ENCODE measurements at regions not wholly inside any gene's neighbourhood (a gene's known extent, or its start where the extent isn't known, plus 50 kb on each side); places are given as distances from the start of the nearest gene placed in this dataset.

DNA sequence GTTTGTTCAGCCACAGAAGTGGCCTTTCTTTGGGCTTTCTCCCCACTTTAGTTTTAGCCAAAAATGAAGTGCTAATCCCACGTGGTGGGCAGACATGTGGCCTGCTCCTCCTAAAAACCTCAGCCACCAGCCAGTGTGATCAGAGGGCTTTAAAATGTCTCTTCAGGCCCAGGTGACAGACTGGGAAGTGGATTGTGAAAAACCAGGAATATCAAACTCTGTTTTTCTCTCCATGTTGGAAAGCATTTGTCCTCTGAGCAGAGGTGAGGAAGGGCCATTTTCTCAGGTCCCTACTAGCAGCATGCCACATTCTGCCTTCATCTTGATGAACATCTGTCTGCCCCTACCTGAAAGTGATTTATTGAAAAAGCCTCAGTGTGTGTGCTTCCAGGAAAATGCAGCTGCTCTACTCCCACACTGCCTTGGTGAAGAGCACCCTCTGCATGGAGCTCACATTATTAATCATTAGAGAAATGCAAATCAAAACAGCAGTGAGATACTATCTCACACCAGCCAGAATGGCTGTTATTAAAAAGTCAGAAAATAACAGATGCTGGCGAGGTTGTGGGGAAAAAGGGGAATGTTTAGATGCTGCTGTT, 181.2 kb upstream of the DMAC1 start:
- Histone ChIP-seq H3K9me3 (no peaks in the 10 kb centered on the region), H3K4me3 (no peak overlapping the region), H3K27me3 (peaks cover 10% of the 10 kb centered on the region), H3K27ac (no peak overlapping the region), H3K4me1 (no peaks in the 10 kb centered on the region), H3K36me3 (no peaks in the 10 kb centered on the region)
- TF ChIP-seq EP300 (IDR thresholded peaks at IDR 0.05) = no peak
- TF ChIP-seq POLR2AphosphoS5 (IDR thresholded peaks at IDR 0.05) = no peak
- TF ChIP-seq, protein P1, sequence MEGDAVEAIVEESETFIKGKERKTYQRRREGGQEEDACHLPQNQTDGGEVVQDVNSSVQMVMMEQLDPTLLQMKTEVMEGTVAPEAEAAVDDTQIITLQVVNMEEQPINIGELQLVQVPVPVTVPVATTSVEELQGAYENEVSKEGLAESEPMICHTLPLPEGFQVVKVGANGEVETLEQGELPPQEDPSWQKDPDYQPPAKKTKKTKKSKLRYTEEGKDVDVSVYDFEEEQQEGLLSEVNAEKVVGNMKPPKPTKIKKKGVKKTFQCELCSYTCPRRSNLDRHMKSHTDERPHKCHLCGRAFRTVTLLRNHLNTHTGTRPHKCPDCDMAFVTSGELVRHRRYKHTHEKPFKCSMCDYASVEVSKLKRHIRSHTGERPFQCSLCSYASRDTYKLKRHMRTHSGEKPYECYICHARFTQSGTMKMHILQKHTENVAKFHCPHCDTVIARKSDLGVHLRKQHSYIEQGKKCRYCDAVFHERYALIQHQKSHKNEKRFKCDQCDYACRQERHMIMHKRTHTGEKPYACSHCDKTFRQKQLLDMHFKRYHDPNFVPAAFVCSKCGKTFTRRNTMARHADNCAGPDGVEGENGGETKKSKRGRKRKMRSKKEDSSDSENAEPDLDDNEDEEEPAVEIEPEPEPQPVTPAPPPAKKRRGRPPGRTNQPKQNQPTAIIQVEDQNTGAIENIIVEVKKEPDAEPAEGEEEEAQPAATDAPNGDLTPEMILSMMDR (IDR thresholded peaks at IDR 0.05) = no peak
- no peak for TF ChIP-seq POLR2A (IDR thresholded peaks at IDR 0.05)
- ATAC-seq = no peak
- WGBS, 2 donors (ENCODE audit: low coverage in 1 of 2) = 90 to 96% methylated on average over 1 to 2 of the region's 2 CpGs

DNA sequence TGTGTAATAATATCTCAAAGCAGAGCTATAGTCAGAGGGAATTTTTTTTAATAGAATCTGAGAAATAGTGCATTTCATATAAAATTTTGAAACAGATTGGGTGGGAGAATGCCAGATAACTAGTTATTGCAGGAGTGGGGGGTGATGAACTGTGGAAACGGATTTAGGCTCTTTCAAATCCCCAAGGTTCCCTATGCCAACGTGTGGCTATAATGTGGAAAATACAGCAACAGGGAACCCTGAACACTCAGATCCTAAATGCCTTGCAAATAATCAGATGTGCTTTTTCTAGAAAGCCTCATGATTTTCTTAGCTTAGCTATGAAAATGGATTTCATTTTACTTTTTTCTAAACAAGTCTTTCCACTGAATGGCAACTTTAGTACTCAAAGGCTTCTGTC, 180.5 kb upstream of the DMAC1 start:
- Histone ChIP-seq H3K27ac (no peak overlapping the region), H3K27me3 (peaks cover 7% of the 10 kb centered on the region), H3K9me3 (no peaks in the 10 kb centered on the region), H3K36me3 (no peaks in the 10 kb centered on the region), H3K4me3 (no peak overlapping the region), H3K4me1 (no peaks in the 10 kb centered on the region)
- 81 to 83% methylated on average over 2 of the region's 2 CpGs for WGBS, 2 donors (ENCODE audit: low coverage in 1 of 2)
- no peak for ATAC-seq
- TF ChIP-seq, protein P1 (IDR thresholded peaks at IDR 0.05) = no peak
- TF ChIP-seq EP300 (IDR thresholded peaks at IDR 0.05) (no peak), POLR2A (IDR thresholded peaks at IDR 0.05) (no peak), POLR2AphosphoS5 (IDR thresholded peaks at IDR 0.05) (no peak)

DNA sequence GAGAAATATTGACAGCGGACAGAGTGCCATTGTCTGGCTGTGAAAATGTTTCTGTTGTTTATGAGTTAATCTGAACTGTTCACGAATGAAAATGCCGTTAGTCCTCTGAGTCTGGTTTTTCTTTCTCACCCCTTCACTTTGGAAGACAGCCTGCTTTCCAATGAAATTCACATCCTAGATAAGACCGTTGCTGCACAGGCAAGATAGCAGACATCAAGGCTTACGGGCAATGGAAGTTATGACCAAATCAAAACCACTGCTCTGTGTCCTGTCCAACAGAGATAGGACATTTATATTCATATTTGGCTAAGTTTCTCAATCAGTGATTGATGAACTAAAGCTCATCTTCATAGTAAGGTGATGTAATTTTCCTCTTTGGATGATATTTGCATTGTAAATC, 180.0 kb upstream of the DMAC1 start:
- Histone ChIP-seq H3K4me3 (no peak overlapping the region), H3K36me3 (no peaks in the 10 kb centered on the region), H3K27me3 (peaks cover 7% of the 10 kb centered on the region), H3K27ac (no peak overlapping the region), H3K9me3 (no peaks in the 10 kb centered on the region), H3K4me1 (no peaks in the 10 kb centered on the region)
- TF ChIP-seq EP300 (IDR thresholded peaks at IDR 0.05) (no peak), POLR2A (IDR thresholded peaks at IDR 0.05) (no peak), POLR2AphosphoS5 (IDR thresholded peaks at IDR 0.05) (no peak)
- TF ChIP-seq, protein P1 (IDR thresholded peaks at IDR 0.05) = no peak
- 17 to 56% methylated on average over 5 of the region's 5 CpGs for WGBS, 2 donors (ENCODE audit: low coverage in 1 of 2)
- no peak for ATAC-seq

DNA sequence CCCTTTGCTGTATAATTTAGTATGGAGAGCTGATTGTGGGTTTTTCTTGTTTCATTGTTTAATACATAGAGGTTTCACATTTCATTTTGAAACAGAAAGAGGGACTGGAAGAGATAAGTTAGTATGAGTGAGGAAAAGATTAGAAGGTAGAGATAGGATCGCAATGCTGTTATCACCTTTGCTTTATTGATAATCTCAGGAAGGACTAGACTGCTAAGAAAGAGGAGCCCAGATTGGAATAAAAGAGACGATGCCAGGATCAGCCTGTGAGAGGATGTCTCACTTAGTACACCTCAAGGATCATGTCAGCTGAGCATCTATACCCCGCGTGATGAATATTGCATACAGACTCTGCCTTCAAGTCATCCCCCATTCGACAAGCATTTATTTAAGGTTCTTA, 178.0 kb upstream of the DMAC1 start:
- Histone ChIP-seq H3K27me3 (no peaks in the 10 kb centered on the region), H3K4me1 (no peaks in the 10 kb centered on the region), H3K36me3 (no peaks in the 10 kb centered on the region), H3K27ac (no peak overlapping the region), H3K9me3 (no peaks in the 10 kb centered on the region), H3K4me3 (no peak overlapping the region)
- ATAC-seq = no peak
- TF ChIP-seq, protein P1 (IDR thresholded peaks at IDR 0.05) = no peak
- no peak for TF ChIP-seq POLR2A (IDR thresholded peaks at IDR 0.05)
- TF ChIP-seq POLR2AphosphoS5 (IDR thresholded peaks at IDR 0.05) = no peak
- TF ChIP-seq EP300 (IDR thresholded peaks at IDR 0.05) = no peak
- 84 to 94% methylated on average over 5 of the region's 5 CpGs for WGBS, 2 donors (ENCODE audit: low coverage in 1 of 2)

DNA sequence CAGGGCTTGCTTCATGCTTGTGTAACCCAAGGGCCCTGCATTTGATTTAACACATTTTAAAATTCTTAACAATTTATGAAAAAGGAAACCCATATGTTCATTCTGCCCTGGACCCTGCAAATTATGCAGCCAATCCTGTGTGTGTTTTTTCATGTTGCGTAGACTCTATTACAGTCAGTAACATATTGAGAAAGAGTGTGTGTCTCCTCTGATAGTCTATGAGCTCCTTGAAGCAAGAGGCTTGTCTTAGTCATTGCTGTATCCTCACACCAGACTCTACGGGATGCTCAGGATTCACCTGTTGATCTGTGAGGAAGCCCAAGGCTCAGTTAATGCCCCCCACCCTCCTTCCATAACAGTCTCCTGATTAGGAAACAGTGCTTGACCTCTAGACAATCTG, 177.3 kb upstream of the DMAC1 start:
- ATAC-seq = no peak
- Histone ChIP-seq H3K4me1 (no peaks in the 10 kb centered on the region), H3K36me3 (no peaks in the 10 kb centered on the region), H3K27me3 (no peaks in the 10 kb centered on the region), H3K9me3 (no peaks in the 10 kb centered on the region), H3K27ac (no peak overlapping the region), H3K4me3 (no peak overlapping the region)
- TF ChIP-seq EP300 (IDR thresholded peaks at IDR 0.05) (no peak), POLR2A (IDR thresholded peaks at IDR 0.05) (no peak), POLR2AphosphoS5 (IDR thresholded peaks at IDR 0.05) (no peak)
- TF ChIP-seq, protein P1 (IDR thresholded peaks at IDR 0.05) = no peak
- 83 to 90% methylated on average over 2 of the region's 2 CpGs for WGBS, 2 donors (ENCODE audit: low coverage in 1 of 2)

All from gastroesophageal sphincter (tissue), 4 donors.